ENCODE measurements at regions not wholly inside any gene's neighbourhood (a gene's known extent, or its start where the extent isn't known, plus 50 kb on each side); places are given as distances from the start of the nearest gene placed in this dataset.

- TF ChIP-seq CTCF (IDR thresholded peaks at IDR 0.05) (no peak), POLR2A (IDR thresholded peaks at IDR 0.05) (no peak), EP300 (IDR thresholded peaks at IDR 0.05) (no peak)
Observed at GRCh38 chr4:32073542-32073941, 1353.4 kb downstream of the PCDH7 start.
